H1 (cell line): ENCODE measurements at regions not wholly inside any gene's neighbourhood (a gene's known extent, or its start where the extent isn't known, plus 50 kb on each side); places are given as distances from the start of the nearest gene placed in this dataset.

Experiments used
- MAFK ChIP-seq: IDR thresholded peaks from 2 replicates; pipeline ENCODE4 v1.6.1; 2012; ENCODE audit warnings: low read depth, mild to moderate bottlenecking, improper control_type of control experiment, low read length
- TF ChIP-seq, protein P1 (sequence below): fragments of 300-600 bp; sonication (generic); IDR thresholded peaks from 2 replicates; pipeline ENCODE4 v1.7.1; 2012; ENCODE audit warnings: low read length, moderate library complexity, mild to moderate bottlenecking, inconsistent platforms; ENCODE audit not compliant: insufficient replicate concordance

DNA sequence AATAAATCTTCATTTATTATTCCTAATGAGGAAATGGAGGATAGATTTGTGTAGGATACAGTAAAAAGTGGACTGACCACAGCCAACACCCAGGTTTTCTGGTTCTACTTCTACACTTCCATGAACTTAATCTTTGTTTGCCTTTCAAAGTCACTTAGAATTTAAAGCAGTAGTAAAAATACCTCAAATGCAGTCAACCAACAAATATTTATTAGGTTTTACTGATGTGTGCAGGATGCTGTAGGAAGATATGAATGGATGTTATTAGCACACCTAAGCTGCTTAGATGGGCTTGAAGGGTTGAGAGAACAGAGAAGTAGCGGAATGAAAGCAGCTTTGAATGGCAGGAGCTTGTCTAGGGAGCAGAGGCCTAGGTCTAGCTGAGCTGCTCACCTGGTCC lies 201.1 kb downstream of the PALM2AKAP2 start (continued):
- TF ChIP-seq, protein P1, sequence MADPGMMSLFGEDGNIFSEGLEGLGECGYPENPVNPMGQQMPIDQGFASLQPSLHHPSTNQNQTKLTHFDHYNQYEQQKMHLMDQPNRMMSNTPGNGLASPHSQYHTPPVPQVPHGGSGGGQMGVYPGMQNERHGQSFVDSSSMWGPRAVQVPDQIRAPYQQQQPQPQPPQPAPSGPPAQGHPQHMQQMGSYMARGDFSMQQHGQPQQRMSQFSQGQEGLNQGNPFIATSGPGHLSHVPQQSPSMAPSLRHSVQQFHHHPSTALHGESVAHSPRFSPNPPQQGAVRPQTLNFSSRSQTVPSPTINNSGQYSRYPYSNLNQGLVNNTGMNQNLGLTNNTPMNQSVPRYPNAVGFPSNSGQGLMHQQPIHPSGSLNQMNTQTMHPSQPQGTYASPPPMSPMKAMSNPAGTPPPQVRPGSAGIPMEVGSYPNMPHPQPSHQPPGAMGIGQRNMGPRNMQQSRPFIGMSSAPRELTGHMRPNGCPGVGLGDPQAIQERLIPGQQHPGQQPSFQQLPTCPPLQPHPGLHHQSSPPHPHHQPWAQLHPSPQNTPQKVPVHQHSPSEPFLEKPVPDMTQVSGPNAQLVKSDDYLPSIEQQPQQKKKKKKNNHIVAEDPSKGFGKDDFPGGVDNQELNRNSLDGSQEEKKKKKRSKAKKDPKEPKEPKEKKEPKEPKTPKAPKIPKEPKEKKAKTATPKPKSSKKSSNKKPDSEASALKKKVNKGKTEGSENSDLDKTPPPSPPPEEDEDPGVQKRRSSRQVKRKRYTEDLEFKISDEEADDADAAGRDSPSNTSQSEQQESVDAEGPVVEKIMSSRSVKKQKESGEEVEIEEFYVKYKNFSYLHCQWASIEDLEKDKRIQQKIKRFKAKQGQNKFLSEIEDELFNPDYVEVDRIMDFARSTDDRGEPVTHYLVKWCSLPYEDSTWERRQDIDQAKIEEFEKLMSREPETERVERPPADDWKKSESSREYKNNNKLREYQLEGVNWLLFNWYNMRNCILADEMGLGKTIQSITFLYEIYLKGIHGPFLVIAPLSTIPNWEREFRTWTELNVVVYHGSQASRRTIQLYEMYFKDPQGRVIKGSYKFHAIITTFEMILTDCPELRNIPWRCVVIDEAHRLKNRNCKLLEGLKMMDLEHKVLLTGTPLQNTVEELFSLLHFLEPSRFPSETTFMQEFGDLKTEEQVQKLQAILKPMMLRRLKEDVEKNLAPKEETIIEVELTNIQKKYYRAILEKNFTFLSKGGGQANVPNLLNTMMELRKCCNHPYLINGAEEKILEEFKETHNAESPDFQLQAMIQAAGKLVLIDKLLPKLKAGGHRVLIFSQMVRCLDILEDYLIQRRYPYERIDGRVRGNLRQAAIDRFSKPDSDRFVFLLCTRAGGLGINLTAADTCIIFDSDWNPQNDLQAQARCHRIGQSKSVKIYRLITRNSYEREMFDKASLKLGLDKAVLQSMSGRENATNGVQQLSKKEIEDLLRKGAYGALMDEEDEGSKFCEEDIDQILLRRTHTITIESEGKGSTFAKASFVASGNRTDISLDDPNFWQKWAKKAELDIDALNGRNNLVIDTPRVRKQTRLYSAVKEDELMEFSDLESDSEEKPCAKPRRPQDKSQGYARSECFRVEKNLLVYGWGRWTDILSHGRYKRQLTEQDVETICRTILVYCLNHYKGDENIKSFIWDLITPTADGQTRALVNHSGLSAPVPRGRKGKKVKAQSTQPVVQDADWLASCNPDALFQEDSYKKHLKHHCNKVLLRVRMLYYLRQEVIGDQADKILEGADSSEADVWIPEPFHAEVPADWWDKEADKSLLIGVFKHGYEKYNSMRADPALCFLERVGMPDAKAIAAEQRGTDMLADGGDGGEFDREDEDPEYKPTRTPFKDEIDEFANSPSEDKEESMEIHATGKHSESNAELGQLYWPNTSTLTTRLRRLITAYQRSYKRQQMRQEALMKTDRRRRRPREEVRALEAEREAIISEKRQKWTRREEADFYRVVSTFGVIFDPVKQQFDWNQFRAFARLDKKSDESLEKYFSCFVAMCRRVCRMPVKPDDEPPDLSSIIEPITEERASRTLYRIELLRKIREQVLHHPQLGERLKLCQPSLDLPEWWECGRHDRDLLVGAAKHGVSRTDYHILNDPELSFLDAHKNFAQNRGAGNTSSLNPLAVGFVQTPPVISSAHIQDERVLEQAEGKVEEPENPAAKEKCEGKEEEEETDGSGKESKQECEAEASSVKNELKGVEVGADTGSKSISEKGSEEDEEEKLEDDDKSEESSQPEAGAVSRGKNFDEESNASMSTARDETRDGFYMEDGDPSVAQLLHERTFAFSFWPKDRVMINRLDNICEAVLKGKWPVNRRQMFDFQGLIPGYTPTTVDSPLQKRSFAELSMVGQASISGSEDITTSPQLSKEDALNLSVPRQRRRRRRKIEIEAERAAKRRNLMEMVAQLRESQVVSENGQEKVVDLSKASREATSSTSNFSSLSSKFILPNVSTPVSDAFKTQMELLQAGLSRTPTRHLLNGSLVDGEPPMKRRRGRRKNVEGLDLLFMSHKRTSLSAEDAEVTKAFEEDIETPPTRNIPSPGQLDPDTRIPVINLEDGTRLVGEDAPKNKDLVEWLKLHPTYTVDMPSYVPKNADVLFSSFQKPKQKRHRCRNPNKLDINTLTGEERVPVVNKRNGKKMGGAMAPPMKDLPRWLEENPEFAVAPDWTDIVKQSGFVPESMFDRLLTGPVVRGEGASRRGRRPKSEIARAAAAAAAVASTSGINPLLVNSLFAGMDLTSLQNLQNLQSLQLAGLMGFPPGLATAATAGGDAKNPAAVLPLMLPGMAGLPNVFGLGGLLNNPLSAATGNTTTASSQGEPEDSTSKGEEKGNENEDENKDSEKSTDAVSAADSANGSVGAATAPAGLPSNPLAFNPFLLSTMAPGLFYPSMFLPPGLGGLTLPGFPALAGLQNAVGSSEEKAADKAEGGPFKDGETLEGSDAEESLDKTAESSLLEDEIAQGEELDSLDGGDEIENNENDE = no peak
- TF ChIP-seq MAFK = no peak
